Neuronal stem cell (in vitro differentiated cells): ENCODE measurements at regions not wholly inside any gene's neighbourhood (a gene's known extent, or its start where the extent isn't known, plus 50 kb on each side); places are given as distances from the start of the nearest gene placed in this dataset.

Experiments used
- DNase-seq: peaks from one replicate; pipeline ENCODE4 v3.0.0-alpha.2; 2013; ENCODE audit warnings: low spot score
- H2AFZ ChIP-seq: one replicate; pipeline ENCODE4 v1.6.1; 2013; ENCODE audit warnings: mild to moderate bottlenecking, low read length, inconsistent platforms
- H2AK5ac ChIP-seq: 2 replicates; pipeline ENCODE4 v1.6.1; 2013; ENCODE audit warnings: low read depth, mild to moderate bottlenecking, inconsistent platforms, low read length, moderate library complexity, mixed read lengths
- H2BK120ac ChIP-seq: 2 replicates; pipeline ENCODE4 v1.6.1; 2013; ENCODE audit warnings: low read depth, mild to moderate bottlenecking, inconsistent platforms, low read length, moderate library complexity, mixed read lengths
- H2BK12ac ChIP-seq: one replicate; pipeline ENCODE4 v1.6.1; 2013; ENCODE audit warnings: low read length, inconsistent platforms
- H2BK15ac ChIP-seq: 2 replicates; pipeline ENCODE4 v1.6.1; 2013; ENCODE audit warnings: mild to moderate bottlenecking, low read length, inconsistent platforms, mixed read lengths
- H2BK5ac ChIP-seq: one replicate; pipeline ENCODE4 v1.6.1; 2013; ENCODE audit warnings: inconsistent platforms, mild to moderate bottlenecking, low read length, moderate library complexity
- H3K14ac ChIP-seq: one replicate; pipeline ENCODE4 v1.6.1; 2013; ENCODE audit warnings: low read length, inconsistent platforms
- H3K18ac ChIP-seq: 2 replicates; pipeline ENCODE4 v1.6.1; 2013; ENCODE audit warnings: low read length, inconsistent platforms
- H3K23ac ChIP-seq: 2 replicates; pipeline ENCODE4 v1.6.1; 2013; ENCODE audit warnings: low read depth, mild to moderate bottlenecking, mixed read lengths, low read length, inconsistent platforms; ENCODE audit not compliant: poor library complexity
- H3K27ac ChIP-seq: replicated peaks from 3 replicates; pipeline ENCODE4 v1.5.1; 2013; ENCODE audit warnings: low read length, inconsistent platforms
- H3K27me3 ChIP-seq, 3 experiments: 2 replicates each; pipeline ENCODE4 v1.6.1; 2013; ENCODE audit warnings: low read length in 3 of 3, mild to moderate bottlenecking in 2 of 3, inconsistent platforms in 1 of 3, low read depth in 1 of 3, mixed read lengths in 1 of 3, moderate library complexity in 1 of 3; ENCODE audit not compliant: control insufficient read depth in 3 of 3, insufficient read depth in 3 of 3
- H3K36me3 ChIP-seq, 2 donors: replicated peaks in 1 of 2; 2 replicates each; pipeline ENCODE4 v1.6.1; 2013; ENCODE audit warnings: low read length in 2 of 2; ENCODE audit not compliant: control insufficient read depth in 2 of 2, insufficient read depth in 2 of 2
- H3K4ac ChIP-seq: 2 replicates; pipeline ENCODE4 v1.6.1; 2013; ENCODE audit warnings: inconsistent platforms, mild to moderate bottlenecking, low read length, moderate library complexity
- H3K4me1 ChIP-seq, 2 donors: 1 replicate in 1 of 2; 2 replicates in 1 of 2; pipeline ENCODE4 v1.6.1; 2013; ENCODE audit warnings: low read length in 2 of 2, low read depth in 1 of 2; ENCODE audit not compliant: control insufficient read depth in 2 of 2, insufficient read depth in 1 of 2
- H3K4me2 ChIP-seq: one replicate; pipeline ENCODE4 v1.6.1; 2013; ENCODE audit warnings: mild to moderate bottlenecking, low read length, inconsistent platforms; ENCODE audit not compliant: insufficient read depth, poor library complexity, severe bottlenecking
- H3K4me3 ChIP-seq, 2 donors: 2 replicates each; pipeline ENCODE4 v1.5.1; 2013; ENCODE audit warnings: low read length in 2 of 2, mild to moderate bottlenecking in 2 of 2, inconsistent platforms in 1 of 2, moderate library complexity in 1 of 2
- H3K79me1 ChIP-seq: one replicate; pipeline ENCODE4 v1.6.1; 2013; ENCODE audit warnings: low read depth, mild to moderate bottlenecking, inconsistent platforms, low read length, moderate library complexity
- H3K9ac ChIP-seq: one replicate; pipeline ENCODE4 v1.6.1; 2013; ENCODE audit warnings: mild to moderate bottlenecking, low read depth, low read length, inconsistent platforms; ENCODE audit not compliant: poor library complexity
- H3K9me3 ChIP-seq, 2 donors: replicated peaks in 1 of 2; 2 replicates each; pipeline versions ENCODE3 to v1.6.1; 2013; ENCODE audit warnings: low read length in 2 of 2, mild to moderate bottlenecking in 2 of 2, inconsistent platforms in 1 of 2, low read depth in 1 of 2, mixed read lengths in 1 of 2, moderate library complexity in 1 of 2; ENCODE audit not compliant: control insufficient read depth in 2 of 2, insufficient read depth in 1 of 2
- H4K8ac ChIP-seq: one replicate; pipeline ENCODE4 v1.6.1; 2013; ENCODE audit warnings: low read depth, mild to moderate bottlenecking, inconsistent platforms, low read length, moderate library complexity
- H4K91ac ChIP-seq: one replicate; pipeline ENCODE4 v1.6.1; 2013; ENCODE audit warnings: low read length, low read depth, mild to moderate bottlenecking, inconsistent platforms; ENCODE audit not compliant: poor library complexity
- WGBS, 2 donors: extraction: QIAGEN DNeasy Blood & Tissue Kit; methylation state at CpG; one replicate each; pipeline ENCODE4 v1.1.7; 2013; ENCODE audit warnings: missing lambda C conversion rate in 2 of 2, mixed read lengths in 1 of 2; ENCODE audit not compliant: insufficient read length in 2 of 2, insufficient replicate concordance in 1 of 2; ENCODE audit errors: extremely low coverage in 2 of 2; 5-methylcytosine and 5-hydroxymethylcytosine counted together

GRCh38 chrX:9117851-9118250 lies 83.9 kb upstream of the FAM9B start:
- Histone ChIP-seq H2BK5ac (no peak overlapping the region), H2AFZ (no peak overlapping the region), H3K9ac (no peak overlapping the region), H3K4ac (no peak overlapping the region), H2BK15ac (no peak overlapping the region), H4K8ac (no peak overlapping the region), H3K14ac (no peak overlapping the region), H3K36me3 (no peaks in the 10 kb centered on the region), H2BK120ac (no peak overlapping the region), H2BK12ac (no peak overlapping the region), H3K27ac (no peak overlapping the region), H2AK5ac (no peak overlapping the region), H3K18ac (no peak overlapping the region), H3K4me3 (no peak overlapping the region), H3K4me2 (no peak overlapping the region), H4K91ac (no peak overlapping the region), H3K23ac (no peak overlapping the region), H3K4me1 (no peaks in the 10 kb centered on the region), H3K79me1 (no peaks in the 10 kb centered on the region), H3K9me3 (no peaks in the 10 kb centered on the region), H3K27me3 (no peaks in the 10 kb centered on the region)
- no peak for DNase-seq
- no CpG with 5 or more reads among the region's 1 CpG for WGBS, 2 donors

DNA sequence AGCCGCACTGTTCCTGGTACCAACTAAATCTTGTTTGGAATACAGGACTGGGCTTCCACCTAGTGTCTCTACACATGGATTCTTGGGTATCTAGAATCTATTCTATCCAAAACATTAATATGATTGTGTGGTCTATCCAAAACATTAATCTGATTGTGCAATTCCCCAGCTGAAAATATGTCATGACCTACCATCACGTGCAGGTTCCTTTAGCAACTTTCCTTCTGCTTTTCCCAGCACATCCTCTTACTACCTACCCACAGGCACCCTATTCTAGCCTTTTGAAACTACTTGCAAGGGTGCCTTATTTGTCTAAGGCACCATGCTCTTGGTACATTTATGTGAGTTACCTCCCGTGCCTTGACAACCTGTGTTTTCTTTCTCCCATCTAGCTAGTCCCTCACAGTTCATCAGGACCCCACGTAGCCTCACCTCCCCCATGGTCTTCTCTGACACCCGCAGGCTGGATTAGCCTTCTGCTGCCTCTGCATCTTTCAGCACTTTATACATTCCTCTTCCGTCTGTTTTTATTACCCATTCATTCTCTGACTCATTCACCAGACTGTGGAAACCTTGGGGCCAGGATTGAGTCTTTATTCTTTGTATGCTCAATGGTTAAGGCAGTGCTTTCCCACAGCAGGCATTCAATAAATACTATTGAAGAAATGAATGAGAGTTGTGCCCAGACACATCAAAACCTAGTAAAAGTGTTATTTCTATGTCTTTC lies 88.8 kb upstream of the FAM9B start:
- no peaks in the 10 kb centered on the region for H3K27me3 ChIP-seq
- no peak overlapping the region for H2AFZ ChIP-seq
- H3K4me3 ChIP-seq: no peak overlapping the region
- no peaks in the 10 kb centered on the region for H3K79me1 ChIP-seq
- H3K4ac ChIP-seq: no peak overlapping the region
- no peak overlapping the region for H4K91ac ChIP-seq
- no peak overlapping the region for H3K27ac ChIP-seq
- no peak overlapping the region for H3K14ac ChIP-seq
- H3K9me3 ChIP-seq: no peaks in the 10 kb centered on the region
- no peak overlapping the region for H3K4me2 ChIP-seq
- H3K4me1 ChIP-seq: no peaks in the 10 kb centered on the region
- no peak overlapping the region for H3K23ac ChIP-seq
- H4K8ac ChIP-seq: no peak overlapping the region
- no peak overlapping the region for H2BK120ac ChIP-seq
- no peak overlapping the region for H2AK5ac ChIP-seq
- H2BK12ac ChIP-seq: no peak overlapping the region
- no peak overlapping the region for H2BK15ac ChIP-seq
- no peak overlapping the region for H3K9ac ChIP-seq
- WGBS, 2 donors: no CpG with 5 or more reads among the region's 6 CpGs
- no peak for DNase-seq
- no peak overlapping the region for H3K18ac ChIP-seq
- H2BK5ac ChIP-seq: no peak overlapping the region
- H3K36me3 ChIP-seq: no peaks in the 10 kb centered on the region

DNA sequence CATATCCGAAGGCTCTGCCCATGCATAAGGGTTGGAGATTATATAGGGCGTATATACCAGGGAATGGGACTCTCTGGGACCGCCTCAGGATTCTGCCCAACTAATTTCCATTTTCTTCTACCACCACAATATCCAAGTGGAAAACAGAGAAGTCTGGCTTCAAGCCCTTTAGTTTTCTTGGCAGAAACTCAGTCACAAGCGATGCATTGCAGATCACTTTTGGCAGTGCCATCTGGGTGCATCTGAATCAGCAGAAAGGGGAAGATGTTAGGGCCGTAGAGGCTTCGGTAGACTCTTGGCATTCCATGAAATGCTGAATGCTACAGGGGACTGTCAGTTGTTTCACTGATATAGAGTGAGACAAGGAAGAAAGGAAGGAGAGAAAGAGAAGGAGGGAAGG lies 94.1 kb upstream of the FAM9B start:
- Histone ChIP-seq H2BK15ac (no peak overlapping the region), H3K4me1 (no peaks in the 10 kb centered on the region)

DNA sequence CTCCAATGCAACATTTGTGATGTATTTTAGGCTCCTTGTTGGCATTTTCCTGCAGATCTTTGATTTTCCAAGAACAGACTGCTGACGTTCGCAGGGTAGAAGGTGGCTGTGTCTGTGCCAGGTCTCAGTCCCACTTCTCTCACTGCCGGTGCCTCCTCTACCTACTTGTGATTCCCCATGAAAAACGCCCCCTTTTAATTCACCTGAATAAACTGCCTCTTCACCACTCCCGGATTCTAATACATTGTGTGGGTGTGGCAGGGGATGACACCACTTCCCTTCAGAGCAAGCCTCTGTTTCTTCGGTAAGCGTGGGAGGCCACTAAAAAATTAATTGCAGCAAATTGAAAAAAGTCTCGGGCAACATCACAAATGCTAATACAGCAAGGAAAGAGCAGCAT lies 96.1 kb upstream of the FAM9B start:
- no CpG with 5 or more reads among the region's 8 CpGs for WGBS, 2 donors
- Histone ChIP-seq H3K4ac (no peak overlapping the region), H3K36me3 (no peaks in the 10 kb centered on the region), H2BK120ac (no peak overlapping the region), H3K9me3 (no peaks in the 10 kb centered on the region), H3K27me3 (no peaks in the 10 kb centered on the region), H3K4me3 (no peak overlapping the region), H2BK15ac (no peak overlapping the region), H3K9ac (no peak overlapping the region), H2BK5ac (no peak overlapping the region), H3K18ac (no peak overlapping the region), H4K8ac (no peak overlapping the region), H3K79me1 (no peaks in the 10 kb centered on the region), H4K91ac (no peak overlapping the region), H3K23ac (no peak overlapping the region), H3K4me1 (no peaks in the 10 kb centered on the region), H3K4me2 (no peak overlapping the region), H2AK5ac (no peak overlapping the region), H2AFZ (no peak overlapping the region), H2BK12ac (no peak overlapping the region), H3K14ac (no peak overlapping the region), H3K27ac (no peak overlapping the region)
- no peak for DNase-seq

More for the DNA sequence above, 94.1 kb upstream of the FAM9B start:
- Histone ChIP-seq H2BK120ac (no peak overlapping the region), H3K4me2 (no peak overlapping the region), H3K79me1 (no peaks in the 10 kb centered on the region), H3K14ac (no peak overlapping the region), H3K9ac (no peak overlapping the region), H3K23ac (no peak overlapping the region), H3K18ac (no peak overlapping the region), H2AFZ (no peak overlapping the region), H3K4me3 (no peak overlapping the region), H3K9me3 (no peaks in the 10 kb centered on the region), H2AK5ac (no peak overlapping the region), H4K8ac (no peak overlapping the region), H3K4ac (no peak overlapping the region), H2BK5ac (no peak overlapping the region), H4K91ac (no peak overlapping the region), H3K36me3 (no peaks in the 10 kb centered on the region), H3K27ac (no peak overlapping the region), H2BK12ac (no peak overlapping the region), H3K27me3 (no peaks in the 10 kb centered on the region)
- WGBS, 2 donors: no CpG with 5 or more reads among the region's 6 CpGs
- no peak for DNase-seq
